HepG2 (cell line): ENCODE measurements at regions not wholly inside any gene's neighbourhood (a gene's known extent, or its start where the extent isn't known, plus 50 kb on each side); places are given as distances from the start of the nearest gene placed in this dataset.

Experiments
- ATAC-seq: fragments of 200-7000 bp; cut with Tn5 transposase; 3 replicates; pipeline ENCODE4 v1.9.1; 2020; ENCODE audit warnings: mild to moderate bottlenecking, moderate library complexity
- BruUV-seq: library from RNA; stranded (reverse); fragments of 400-500 nt; replicated peaks from 2 replicates; lab custom pipeline; 2021; lab: Mats Ljungman, UMichigan
- CTCF ChIA-PET: fragments of 300-600 bp; formaldehyde crosslinking; extraction: SDS; loops from one replicate; lab custom pipeline; 2021; ENCODE audit warnings: low total read pairs, inconsistent platforms, low intra/inter-chr PET ratio; lab: Yijun Ruan, JAX
- POLR2A ChIA-PET: fragments of 350-600 bp; sonication (Branson Sonifier 250); formaldehyde crosslinking; loops from one replicate; lab custom pipeline; 2020; ENCODE audit warnings: antibody characterized with exemption, inconsistent platforms; lab: Yijun Ruan, JAX
- DNase-seq: peaks from one replicate; pipeline ENCODE4 v3.0.0-alpha.2; 2015; ENCODE audit warnings: low spot score
- FAIRE-seq: peaks from 3 replicates; lab custom pipeline; 2011; peaks lifted over from hg19 to GRCh38; lab: Jason Lieb, UNC
- H2AFZ ChIP-seq: one replicate; pipeline ENCODE4 v1.6.1; 2011; ENCODE audit warnings: low read length, inconsistent platforms
- H3K27ac ChIP-seq: fragments of 300-600 bp; 3 replicates; pipeline ENCODE4 v1.8.0; 2011; ENCODE audit warnings: mixed run types, mild to moderate bottlenecking, mixed read lengths, low read length, inconsistent platforms; ENCODE audit not compliant: insufficient read depth; ENCODE audit errors: extremely low read length
- H3K27me3 ChIP-seq, 2 experiments: fragments of 200-600 bp in 1 of 2; 2 replicates in 1 of 2; 3 replicates in 1 of 2; pipeline versions ENCODE4 v1.6.0 to v1.8.0; 2011; ENCODE audit warnings: low read length in 2 of 2, mild to moderate bottlenecking in 2 of 2, moderate library complexity in 2 of 2, inconsistent platforms in 1 of 2; ENCODE audit not compliant: insufficient read depth in 2 of 2, control insufficient read depth in 1 of 2
- H3K36me3 ChIP-seq, 2 experiments: fragments of 200-600 bp in 1 of 2; replicated peaks in 1 of 2; 2 replicates in 1 of 2; 3 replicates in 1 of 2; pipeline versions ENCODE4 v1.5.1 to v1.8.0; 2011; ENCODE audit warnings: low read length in 2 of 2, inconsistent platforms in 1 of 2; ENCODE audit not compliant: insufficient read depth in 2 of 2, control insufficient read depth in 1 of 2
- H3K4me1 ChIP-seq: 2 replicates; pipeline ENCODE4 v1.5.1; 2012; ENCODE audit warnings: low read length, inconsistent platforms; ENCODE audit not compliant: insufficient read depth
- H3K4me2 ChIP-seq: 2 replicates; pipeline ENCODE4 v1.6.0; 2011; ENCODE audit warnings: low read depth, low read length, inconsistent platforms
- H3K4me3 ChIP-seq, 3 experiments: fragments of 200-600 bp in 1 of 3; sonication (generic), shearing (Covaris generic) in 1 of 3; replicated peaks in 1 of 3; 2 replicates each; pipeline ENCODE4 v1.5.1; 2011 to 2016; ENCODE audit warnings: low read length in 3 of 3, inconsistent platforms in 2 of 3, low read depth in 2 of 3, mild to moderate bottlenecking in 2 of 3, control low read depth in 1 of 3, mixed read lengths in 1 of 3; ENCODE audit not compliant: insufficient read depth in 1 of 3
- H3K79me2 ChIP-seq: one replicate; pipeline ENCODE4 v1.6.1; 2011; ENCODE audit warnings: low read length, inconsistent platforms; ENCODE audit not compliant: insufficient read depth
- H3K9ac ChIP-seq: 2 replicates; pipeline ENCODE4 v1.6.0; 2011; ENCODE audit warnings: mild to moderate bottlenecking, low read depth, low read length, inconsistent platforms; ENCODE audit not compliant: insufficient read depth
- H3K9me3 ChIP-seq: 2 replicates; pipeline ENCODE4 v1.5.1; 2012; ENCODE audit warnings: mild to moderate bottlenecking, low read length
- H4K20me1 ChIP-seq: 2 replicates; pipeline ENCODE4 v1.6.0; 2011; ENCODE audit warnings: inconsistent platforms, mild to moderate bottlenecking, low read length, moderate library complexity; ENCODE audit not compliant: insufficient read depth
- NFATC3 ChIP-seq: sonication (generic); formaldehyde crosslinking; IDR thresholded peaks from 2 replicates; pipeline ENCODE4 v1.5.1; 2020; ENCODE audit warnings: mild to moderate bottlenecking, missing genetic modification reagents
- REPIN1 ChIP-seq: sonication (generic); formaldehyde crosslinking; IDR thresholded peaks from 2 replicates; pipeline ENCODE4 v1.8.0; 2022; ENCODE audit warnings: missing genetic modification reagents, low read depth, mild to moderate bottlenecking, borderline replicate concordance
- ZNF230 ChIP-seq: sonication (generic); formaldehyde crosslinking; IDR thresholded peaks from 2 replicates; pipeline ENCODE4 v1.4.0; 2020; ENCODE audit warnings: mild to moderate bottlenecking, missing genetic modification reagents
- ZNF563 ChIP-seq: sonication (generic); formaldehyde crosslinking; IDR thresholded peaks from 2 replicates; pipeline ENCODE4 v1.8.0; 2022; ENCODE audit warnings: mild to moderate bottlenecking, moderate library complexity, missing genetic modification reagents
- ZNF644 ChIP-seq: IDR thresholded peaks from 2 replicates; pipeline ENCODE4 v1.6.1; 2016; ENCODE audit warnings: low read depth
- ZNF839 ChIP-seq: sonication (generic); formaldehyde crosslinking; IDR thresholded peaks from 2 replicates; pipeline ENCODE4 v1.4.0; 2020; ENCODE audit warnings: missing genetic modification reagents, mild to moderate bottlenecking, borderline replicate concordance
- WGBS: methylation state at CpG from one replicate; pipeline ENCODE4 v1.1.6; 2017; ENCODE audit warnings: low lambda C conversion rate; 5-methylcytosine and 5-hydroxymethylcytosine counted together
- in situ Hi-C: cut with HindIII; loops from 2 replicates; pipeline ENCODE4 v1.10.0; 2017; ENCODE audit warnings: low pct_unique_long_range_greater_than_20kb; ENCODE audit not compliant: extremely low pct_ligation_motif_present
- intact Hi-C: fragments of 100-400 bp; cut with micrococcal nuclease; formaldehyde crosslinking; loops from one replicate; pipeline ENCODE4 v1.10.0; 2022; ENCODE audit not compliant: unreplicated experiment
- TF ChIP-seq, protein P1 (sequence below): fragments of 450-650 bp; IDR thresholded peaks from 2 replicates; pipeline ENCODE4 v1.6.1; 2017
- TF ChIP-seq, protein P2 (sequence below): IDR thresholded peaks from 2 replicates; pipeline ENCODE4 v1.4.0; 2020; ENCODE audit warnings: mild to moderate bottlenecking, missing genetic modification reagents
- TF ChIP-seq, protein P3 (sequence below): sonication (generic); formaldehyde crosslinking; IDR thresholded peaks from 2 replicates; pipeline ENCODE4 v1.9.0; 2021; ENCODE audit warnings: missing genetic modification reagents, borderline replicate concordance

DNA sequence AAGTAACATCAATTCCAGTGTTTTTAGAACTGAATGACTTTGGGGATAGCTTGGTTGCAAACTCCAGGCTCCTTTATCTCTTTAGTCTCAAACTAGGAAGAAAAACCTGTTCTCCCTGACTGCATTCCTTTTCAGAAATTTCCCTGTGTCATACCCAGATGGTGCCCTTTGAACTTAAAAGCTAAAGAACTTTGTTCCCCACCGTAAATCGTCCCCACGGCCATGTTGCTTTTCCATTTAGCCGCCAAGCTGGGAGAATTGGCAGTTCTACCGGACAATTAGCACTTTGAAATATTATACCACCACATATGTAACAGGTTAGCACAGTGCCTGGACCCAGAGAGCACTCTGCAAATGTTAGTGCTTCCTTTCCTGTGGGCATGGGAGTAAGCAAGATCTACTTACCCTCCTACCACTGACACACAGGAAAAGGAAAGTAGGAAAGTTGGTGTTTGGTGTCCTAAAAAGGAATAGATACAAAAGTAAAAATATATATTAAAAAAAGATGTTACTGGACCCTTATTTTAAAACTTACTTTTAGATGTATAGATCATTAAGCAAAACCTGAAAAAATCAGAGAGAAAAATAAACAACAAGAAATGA lies 191.9 kb upstream of the MIR17HG start:
- intact Hi-C loops: no loop called here
- TF ChIP-seq ZNF563 (CRISPR knock-in tag): no peak
- TF ChIP-seq, protein P1, sequence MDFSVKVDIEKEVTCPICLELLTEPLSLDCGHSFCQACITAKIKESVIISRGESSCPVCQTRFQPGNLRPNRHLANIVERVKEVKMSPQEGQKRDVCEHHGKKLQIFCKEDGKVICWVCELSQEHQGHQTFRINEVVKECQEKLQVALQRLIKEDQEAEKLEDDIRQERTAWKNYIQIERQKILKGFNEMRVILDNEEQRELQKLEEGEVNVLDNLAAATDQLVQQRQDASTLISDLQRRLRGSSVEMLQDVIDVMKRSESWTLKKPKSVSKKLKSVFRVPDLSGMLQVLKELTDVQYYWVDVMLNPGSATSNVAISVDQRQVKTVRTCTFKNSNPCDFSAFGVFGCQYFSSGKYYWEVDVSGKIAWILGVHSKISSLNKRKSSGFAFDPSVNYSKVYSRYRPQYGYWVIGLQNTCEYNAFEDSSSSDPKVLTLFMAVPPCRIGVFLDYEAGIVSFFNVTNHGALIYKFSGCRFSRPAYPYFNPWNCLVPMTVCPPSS: no peak
- TF ChIP-seq, protein P2, sequence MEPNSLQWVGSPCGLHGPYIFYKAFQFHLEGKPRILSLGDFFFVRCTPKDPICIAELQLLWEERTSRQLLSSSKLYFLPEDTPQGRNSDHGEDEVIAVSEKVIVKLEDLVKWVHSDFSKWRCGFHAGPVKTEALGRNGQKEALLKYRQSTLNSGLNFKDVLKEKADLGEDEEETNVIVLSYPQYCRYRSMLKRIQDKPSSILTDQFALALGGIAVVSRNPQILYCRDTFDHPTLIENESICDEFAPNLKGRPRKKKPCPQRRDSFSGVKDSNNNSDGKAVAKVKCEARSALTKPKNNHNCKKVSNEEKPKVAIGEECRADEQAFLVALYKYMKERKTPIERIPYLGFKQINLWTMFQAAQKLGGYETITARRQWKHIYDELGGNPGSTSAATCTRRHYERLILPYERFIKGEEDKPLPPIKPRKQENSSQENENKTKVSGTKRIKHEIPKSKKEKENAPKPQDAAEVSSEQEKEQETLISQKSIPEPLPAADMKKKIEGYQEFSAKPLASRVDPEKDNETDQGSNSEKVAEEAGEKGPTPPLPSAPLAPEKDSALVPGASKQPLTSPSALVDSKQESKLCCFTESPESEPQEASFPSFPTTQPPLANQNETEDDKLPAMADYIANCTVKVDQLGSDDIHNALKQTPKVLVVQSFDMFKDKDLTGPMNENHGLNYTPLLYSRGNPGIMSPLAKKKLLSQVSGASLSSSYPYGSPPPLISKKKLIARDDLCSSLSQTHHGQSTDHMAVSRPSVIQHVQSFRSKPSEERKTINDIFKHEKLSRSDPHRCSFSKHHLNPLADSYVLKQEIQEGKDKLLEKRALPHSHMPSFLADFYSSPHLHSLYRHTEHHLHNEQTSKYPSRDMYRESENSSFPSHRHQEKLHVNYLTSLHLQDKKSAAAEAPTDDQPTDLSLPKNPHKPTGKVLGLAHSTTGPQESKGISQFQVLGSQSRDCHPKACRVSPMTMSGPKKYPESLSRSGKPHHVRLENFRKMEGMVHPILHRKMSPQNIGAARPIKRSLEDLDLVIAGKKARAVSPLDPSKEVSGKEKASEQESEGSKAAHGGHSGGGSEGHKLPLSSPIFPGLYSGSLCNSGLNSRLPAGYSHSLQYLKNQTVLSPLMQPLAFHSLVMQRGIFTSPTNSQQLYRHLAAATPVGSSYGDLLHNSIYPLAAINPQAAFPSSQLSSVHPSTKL: no peak
- no peak for TF ChIP-seq NFATC3 (CRISPR knock-in tag)
- TF ChIP-seq ZNF839 (CRISPR knock-in tag): no peak
- TF ChIP-seq, protein P3, sequence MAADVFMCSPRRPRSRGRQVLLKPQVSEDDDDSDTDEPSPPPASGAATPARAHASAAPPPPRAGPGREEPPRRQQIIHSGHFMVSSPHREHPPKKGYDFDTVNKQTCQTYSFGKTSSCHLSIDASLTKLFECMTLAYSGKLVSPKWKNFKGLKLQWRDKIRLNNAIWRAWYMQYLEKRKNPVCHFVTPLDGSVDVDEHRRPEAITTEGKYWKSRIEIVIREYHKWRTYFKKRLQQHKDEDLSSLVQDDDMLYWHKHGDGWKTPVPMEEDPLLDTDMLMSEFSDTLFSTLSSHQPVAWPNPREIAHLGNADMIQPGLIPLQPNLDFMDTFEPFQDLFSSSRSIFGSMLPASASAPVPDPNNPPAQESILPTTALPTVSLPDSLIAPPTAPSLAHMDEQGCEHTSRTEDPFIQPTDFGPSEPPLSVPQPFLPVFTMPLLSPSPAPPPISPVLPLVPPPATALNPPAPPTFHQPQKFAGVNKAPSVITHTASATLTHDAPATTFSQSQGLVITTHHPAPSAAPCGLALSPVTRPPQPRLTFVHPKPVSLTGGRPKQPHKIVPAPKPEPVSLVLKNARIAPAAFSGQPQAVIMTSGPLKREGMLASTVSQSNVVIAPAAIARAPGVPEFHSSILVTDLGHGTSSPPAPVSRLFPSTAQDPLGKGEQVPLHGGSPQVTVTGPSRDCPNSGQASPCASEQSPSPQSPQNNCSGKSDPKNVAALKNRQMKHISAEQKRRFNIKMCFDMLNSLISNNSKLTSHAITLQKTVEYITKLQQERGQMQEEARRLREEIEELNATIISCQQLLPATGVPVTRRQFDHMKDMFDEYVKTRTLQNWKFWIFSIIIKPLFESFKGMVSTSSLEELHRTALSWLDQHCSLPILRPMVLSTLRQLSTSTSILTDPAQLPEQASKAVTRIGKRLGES (CRISPR knock-in tag): no peak
- TF ChIP-seq ZNF230 (CRISPR knock-in tag): no peak
- no peak for TF ChIP-seq REPIN1 (CRISPR knock-in tag)
- 0 out of 2 replicates have a peak, but pooled peaks have one; percentile 48 for TF ChIP-seq ZNF644 (CRISPR knock-in tag)
- POLR2A ChIA-PET: no interaction called here
- Histone ChIP-seq H3K9me3 (no peaks in the 10 kb centered on the region), H4K20me1 (no peaks in the 10 kb centered on the region), H3K4me2 (peak overlapping the region; percentile 7; the same call in 1 of the 2 replicates), H2AFZ (no peak overlapping the region), H3K36me3 (no peaks in the 10 kb centered on the region), H3K27ac (no peak overlapping the region), H3K9ac (no peak overlapping the region), H3K4me3 (no peak overlapping the region), H3K27me3 (no peaks in the 10 kb centered on the region), H3K4me1 (no peaks in the 10 kb centered on the region), H3K79me2 (no peaks in the 10 kb centered on the region)
- DNase-seq (no peak), ATAC-seq (0 out of 3 replicates have a peak, but pooled peaks have one; percentile 31), FAIRE-seq (no peak)
- 7% methylated on average over 5 of the region's 5 CpGs for WGBS
- in situ Hi-C loops: no loop called here
- BruUV-seq: no TSS peak
- CTCF ChIA-PET: no interaction called here
